Body of pancreas (tissue), 4 donors: ENCODE measurements at regions not wholly inside any gene's neighbourhood (a gene's known extent, or its start where the extent isn't known, plus 50 kb on each side); places are given as distances from the start of the nearest gene placed in this dataset.

ENCODE experiments used
- POLR2A ChIP-seq, 3 donors: fragments of 450-650 bp; IDR thresholded peaks; one replicate each; pipeline ENCODE4 v1.6.1; 2016; ENCODE audit warnings: antibody characterized with exemption in 3 of 3, mild to moderate bottlenecking in 2 of 3
- TF ChIP-seq, protein P1 (sequence below), 7 experiments: fragments of 450-650 bp in 4 of 7; fragments of 200-600 bp in 3 of 7; sonication (generic) in 3 of 7; IDR thresholded peaks; one replicate each; pipeline ENCODE4 v1.5.1; 2016 to 2019; ENCODE audit warnings: antibody characterized with exemption in 7 of 7

DNA sequence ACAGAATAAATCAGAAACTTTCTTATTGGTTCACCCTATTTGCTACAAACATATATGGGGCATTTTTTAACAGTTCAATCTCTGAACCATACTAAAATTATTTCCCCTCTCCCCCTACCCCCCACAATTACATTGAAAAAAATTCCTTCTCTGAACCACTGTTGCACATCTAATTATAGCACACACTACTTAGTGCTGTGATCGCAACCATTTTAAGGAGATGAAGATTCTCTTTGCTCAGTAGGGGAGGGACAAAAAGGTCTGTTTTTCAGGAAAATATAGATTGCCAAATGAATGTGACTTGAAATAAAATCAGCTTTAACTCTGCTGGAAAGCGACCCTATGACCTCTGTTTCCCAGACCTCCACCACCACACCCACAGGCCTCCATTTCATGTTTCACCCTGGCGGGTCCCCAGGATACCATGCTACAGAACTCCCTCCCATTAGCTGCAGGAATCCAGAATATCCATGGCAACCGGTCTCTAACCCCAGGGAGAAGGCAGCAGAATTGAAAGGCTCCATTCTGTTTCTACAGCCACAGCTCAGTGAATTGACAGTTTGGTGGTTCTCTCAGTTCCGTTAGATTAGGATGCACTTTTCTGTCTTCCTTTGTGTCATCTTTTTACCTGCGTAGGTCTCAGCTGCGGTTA is 286.3 kb downstream of the TBC1D4 start:
- TF ChIP-seq, protein P1, sequence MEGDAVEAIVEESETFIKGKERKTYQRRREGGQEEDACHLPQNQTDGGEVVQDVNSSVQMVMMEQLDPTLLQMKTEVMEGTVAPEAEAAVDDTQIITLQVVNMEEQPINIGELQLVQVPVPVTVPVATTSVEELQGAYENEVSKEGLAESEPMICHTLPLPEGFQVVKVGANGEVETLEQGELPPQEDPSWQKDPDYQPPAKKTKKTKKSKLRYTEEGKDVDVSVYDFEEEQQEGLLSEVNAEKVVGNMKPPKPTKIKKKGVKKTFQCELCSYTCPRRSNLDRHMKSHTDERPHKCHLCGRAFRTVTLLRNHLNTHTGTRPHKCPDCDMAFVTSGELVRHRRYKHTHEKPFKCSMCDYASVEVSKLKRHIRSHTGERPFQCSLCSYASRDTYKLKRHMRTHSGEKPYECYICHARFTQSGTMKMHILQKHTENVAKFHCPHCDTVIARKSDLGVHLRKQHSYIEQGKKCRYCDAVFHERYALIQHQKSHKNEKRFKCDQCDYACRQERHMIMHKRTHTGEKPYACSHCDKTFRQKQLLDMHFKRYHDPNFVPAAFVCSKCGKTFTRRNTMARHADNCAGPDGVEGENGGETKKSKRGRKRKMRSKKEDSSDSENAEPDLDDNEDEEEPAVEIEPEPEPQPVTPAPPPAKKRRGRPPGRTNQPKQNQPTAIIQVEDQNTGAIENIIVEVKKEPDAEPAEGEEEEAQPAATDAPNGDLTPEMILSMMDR (IDR thresholded peaks at IDR 0.05) = no peak
- no peak for TF ChIP-seq POLR2A (IDR thresholded peaks at IDR 0.05)
